ENCODE measurements at regions not wholly inside any gene's neighbourhood (a gene's known extent, or its start where the extent isn't known, plus 50 kb on each side); places are given as distances from the start of the nearest gene placed in this dataset.
A peak's percentile ranks its signal among the peaks of the same experiment; 100 is the strongest.

DNA sequence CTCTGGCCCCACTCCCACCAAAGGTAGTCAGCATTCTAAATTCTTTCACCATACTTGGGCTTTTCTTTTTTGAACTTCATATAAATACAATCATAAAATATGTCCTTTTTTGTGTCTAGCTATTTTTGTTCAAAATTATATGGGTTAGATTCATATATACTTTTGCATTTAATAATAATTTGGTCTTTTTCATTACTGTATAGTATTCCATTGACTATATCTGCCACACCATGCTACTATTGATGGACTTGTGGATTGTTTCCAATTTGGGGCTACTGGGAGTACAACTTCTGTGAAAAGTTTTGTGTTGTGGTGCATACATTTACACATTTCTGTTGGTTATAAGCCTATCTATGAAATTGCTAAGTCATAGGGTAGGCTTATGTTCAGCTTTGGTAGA lies 85.7 kb downstream of the GLUL start:
- H3K27me3 ChIP-seq, result no peaks in the 10 kb centered on the region
- H3K4me3 ChIP-seq, result no peak overlapping the region
- H3K27ac ChIP-seq, result no peak overlapping the region
- no peaks in the 10 kb centered on the region for H3K36me3 ChIP-seq
- intact Hi-C loops (cut with DNase I), result loop anchor here (10.0 kb wide), 1 partner anchor 161 kb away; no protein-coding TSS in a partner anchor
- H3K4me1 ChIP-seq, result peaks cover 20% of the 10 kb centered on the region
- DNase-seq (ENCODE audit: extremely low spot score in 2 of 2), result no peak
- TF ChIP-seq, protein P1, sequence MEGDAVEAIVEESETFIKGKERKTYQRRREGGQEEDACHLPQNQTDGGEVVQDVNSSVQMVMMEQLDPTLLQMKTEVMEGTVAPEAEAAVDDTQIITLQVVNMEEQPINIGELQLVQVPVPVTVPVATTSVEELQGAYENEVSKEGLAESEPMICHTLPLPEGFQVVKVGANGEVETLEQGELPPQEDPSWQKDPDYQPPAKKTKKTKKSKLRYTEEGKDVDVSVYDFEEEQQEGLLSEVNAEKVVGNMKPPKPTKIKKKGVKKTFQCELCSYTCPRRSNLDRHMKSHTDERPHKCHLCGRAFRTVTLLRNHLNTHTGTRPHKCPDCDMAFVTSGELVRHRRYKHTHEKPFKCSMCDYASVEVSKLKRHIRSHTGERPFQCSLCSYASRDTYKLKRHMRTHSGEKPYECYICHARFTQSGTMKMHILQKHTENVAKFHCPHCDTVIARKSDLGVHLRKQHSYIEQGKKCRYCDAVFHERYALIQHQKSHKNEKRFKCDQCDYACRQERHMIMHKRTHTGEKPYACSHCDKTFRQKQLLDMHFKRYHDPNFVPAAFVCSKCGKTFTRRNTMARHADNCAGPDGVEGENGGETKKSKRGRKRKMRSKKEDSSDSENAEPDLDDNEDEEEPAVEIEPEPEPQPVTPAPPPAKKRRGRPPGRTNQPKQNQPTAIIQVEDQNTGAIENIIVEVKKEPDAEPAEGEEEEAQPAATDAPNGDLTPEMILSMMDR (IDR thresholded peaks at IDR 0.05), result no peak
- TF ChIP-seq POLR2A (IDR thresholded peaks at IDR 0.05), result no peak
- TF ChIP-seq POLR2AphosphoS5 (IDR thresholded peaks at IDR 0.05; ENCODE audit: insufficient read depth in 1 of 2, low read depth in 1 of 2), result no peak
- no peaks in the 10 kb centered on the region for H3K9me3 ChIP-seq

GRCh38 chr1:182304627-182305026 lies 87.0 kb downstream of the GLUL start:
- Histone ChIP-seq H3K9me3 (no peaks in the 10 kb centered on the region), H3K4me3 (no peak overlapping the region), H3K27ac (no peak overlapping the region), H3K4me1 (peaks cover 29% of the 10 kb centered on the region), H3K36me3 (no peaks in the 10 kb centered on the region), H3K27me3 (no peaks in the 10 kb centered on the region)
- DNase-seq (ENCODE audit: extremely low spot score in 2 of 2), result no peak
- TF ChIP-seq POLR2AphosphoS5 (IDR thresholded peaks at IDR 0.05; ENCODE audit: insufficient read depth in 1 of 2, low read depth in 1 of 2) (no peak), POLR2A (IDR thresholded peaks at IDR 0.05) (no peak)
- intact Hi-C loops (cut with DNase I), result loop anchor here (10.0 kb wide), 1 partner anchor 160 kb away; no protein-coding TSS in a partner anchor

DNA sequence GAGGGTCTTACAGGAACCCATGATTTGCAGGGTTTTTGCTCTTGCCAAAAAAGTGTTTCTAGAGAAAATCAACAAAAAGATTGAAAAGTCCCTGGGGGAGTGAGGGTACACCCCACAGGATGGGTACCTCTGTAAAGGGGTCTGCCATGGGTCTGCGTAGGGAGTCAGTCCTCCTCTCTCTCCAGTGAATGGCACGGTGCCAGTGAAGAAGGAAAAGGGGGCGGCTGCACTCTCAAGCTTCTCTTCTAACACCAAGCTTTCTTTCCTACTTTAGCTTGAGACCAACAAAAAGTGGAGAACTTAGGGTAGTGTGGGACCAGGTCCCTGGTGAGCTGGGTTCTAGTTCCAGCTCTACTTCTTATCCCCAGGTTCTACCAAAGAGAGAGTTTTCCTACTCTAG lies 87.4 kb downstream of the GLUL start:
- peaks cover 30% of the 10 kb centered on the region for H3K4me1 ChIP-seq
- TF ChIP-seq, protein P1 (IDR thresholded peaks at IDR 0.05), result no peak
- TF ChIP-seq POLR2A (IDR thresholded peaks at IDR 0.05), result no peak
- no peak for TF ChIP-seq POLR2AphosphoS5 (IDR thresholded peaks at IDR 0.05; ENCODE audit: insufficient read depth in 1 of 2, low read depth in 1 of 2)
- H3K27ac ChIP-seq, result peak overlapping the region; percentile 13
- no peak overlapping the region for H3K4me3 ChIP-seq
- H3K9me3 ChIP-seq, result no peaks in the 10 kb centered on the region
- DNase-seq (ENCODE audit: extremely low spot score in 2 of 2), result no peak
- H3K27me3 ChIP-seq, result no peaks in the 10 kb centered on the region
- intact Hi-C loops (cut with DNase I), result loop anchor here (10.0 kb wide), 1 partner anchor 159 kb away; no protein-coding TSS in a partner anchor
- no peaks in the 10 kb centered on the region for H3K36me3 ChIP-seq

DNA sequence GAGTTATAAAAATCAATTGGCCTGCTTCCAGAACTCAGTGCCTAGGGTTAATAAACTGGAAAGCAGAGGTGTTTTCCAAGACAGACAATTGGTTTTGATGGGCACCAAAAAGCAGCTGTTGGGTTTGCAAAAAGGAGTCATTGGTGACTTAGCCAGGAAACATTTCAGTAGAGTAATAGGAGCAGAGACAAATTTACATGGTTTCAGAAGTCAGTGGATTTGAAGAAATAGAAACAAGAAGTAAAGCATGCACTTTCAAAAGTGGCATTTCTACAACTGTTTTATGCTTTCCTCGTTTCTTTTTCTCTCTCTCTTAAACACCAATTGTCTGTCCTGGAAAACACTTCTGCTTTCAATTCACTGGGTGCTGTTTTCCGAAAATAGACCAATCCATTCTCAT lies 87.8 kb downstream of the GLUL start:
- intact Hi-C loops (cut with DNase I), result loop anchor here (10.0 kb wide), 1 partner anchor 159 kb away; no protein-coding TSS in a partner anchor
- H3K4me1 ChIP-seq, result peaks cover 30% of the 10 kb centered on the region
- no peaks in the 10 kb centered on the region for H3K36me3 ChIP-seq
- no peak overlapping the region for H3K4me3 ChIP-seq
- DNase-seq (ENCODE audit: extremely low spot score in 2 of 2), result no peak
- peak overlapping the region; percentile 13 for H3K27ac ChIP-seq
- no peaks in the 10 kb centered on the region for H3K9me3 ChIP-seq
- no peaks in the 10 kb centered on the region for H3K27me3 ChIP-seq
- TF ChIP-seq POLR2A (IDR thresholded peaks at IDR 0.05), result no peak
- no peak for TF ChIP-seq POLR2AphosphoS5 (IDR thresholded peaks at IDR 0.05; ENCODE audit: insufficient read depth in 1 of 2, low read depth in 1 of 2)

DNA sequence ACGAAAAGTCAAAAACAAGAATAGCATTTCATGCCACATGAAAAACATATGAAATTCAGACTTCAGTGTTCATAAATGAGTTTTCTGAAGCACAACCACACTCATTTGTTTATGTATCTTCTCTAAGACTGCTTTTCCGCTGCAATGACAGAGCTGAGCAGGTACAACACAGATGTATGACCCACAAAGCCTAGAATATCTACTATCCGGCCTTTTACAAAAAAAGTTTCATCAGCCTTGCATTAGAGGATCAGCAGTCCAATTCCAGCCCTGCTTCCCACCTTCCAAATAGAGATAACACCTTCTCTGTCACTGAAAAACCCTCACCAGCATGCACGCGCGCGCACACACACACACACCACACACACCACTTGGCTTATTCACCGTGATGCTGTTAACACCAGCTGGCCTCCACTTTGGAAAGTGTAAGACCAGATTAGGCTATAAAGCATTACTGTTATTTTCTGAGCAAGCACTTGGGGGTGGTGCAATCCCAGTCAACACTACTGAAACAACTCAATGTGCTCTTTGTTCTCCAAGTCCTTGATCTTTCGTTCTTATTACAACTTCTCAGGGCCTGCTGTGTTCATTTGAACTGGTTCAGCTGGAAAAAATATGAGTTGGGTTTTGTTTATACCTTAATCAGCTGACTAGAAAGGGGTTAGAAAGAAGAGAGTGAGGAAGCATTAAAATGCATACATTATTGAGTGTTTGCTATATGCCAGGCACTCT lies 90.0 kb downstream of the GLUL start:
- no peak overlapping the region for H3K27ac ChIP-seq
- no peaks in the 10 kb centered on the region for H3K9me3 ChIP-seq
- intact Hi-C loops (cut with DNase I), result loop anchor here (10.0 kb wide), 1 partner anchor 157 kb away; no protein-coding TSS in a partner anchor
- no peaks in the 10 kb centered on the region for H3K36me3 ChIP-seq
- no peak for TF ChIP-seq POLR2A (IDR thresholded peaks at IDR 0.05)
- TF ChIP-seq POLR2AphosphoS5 (IDR thresholded peaks at IDR 0.05; ENCODE audit: insufficient read depth in 1 of 2, low read depth in 1 of 2), result no peak
- TF ChIP-seq, protein P1 (IDR thresholded peaks at IDR 0.05), result no peak
- H3K4me1 ChIP-seq, result peaks cover 30% of the 10 kb centered on the region
- no peaks in the 10 kb centered on the region for H3K27me3 ChIP-seq
- no peak overlapping the region for H3K4me3 ChIP-seq
- DNase-seq (ENCODE audit: extremely low spot score in 2 of 2), result no peak

GRCh38 chr1:182301026-182301436 lies 90.6 kb downstream of the GLUL start:
- Histone ChIP-seq H3K27me3 (no peaks in the 10 kb centered on the region), H3K36me3 (no peaks in the 10 kb centered on the region), H3K9me3 (no peaks in the 10 kb centered on the region), H3K4me1 (peaks cover 30% of the 10 kb centered on the region), H3K27ac (no peak overlapping the region), H3K4me3 (no peak overlapping the region)
- no peak for DNase-seq (ENCODE audit: extremely low spot score in 2 of 2)
- TF ChIP-seq POLR2A (IDR thresholded peaks at IDR 0.05), result no peak
- no peak for TF ChIP-seq POLR2AphosphoS5 (IDR thresholded peaks at IDR 0.05; ENCODE audit: insufficient read depth in 1 of 2, low read depth in 1 of 2)
- TF ChIP-seq, protein P1 (IDR thresholded peaks at IDR 0.05), result no peak
- intact Hi-C loops (cut with DNase I), result loop anchor here (10.0 kb wide), 1 partner anchor 156 kb away; no protein-coding TSS in a partner anchor

All from vagina (tissue), 2 donors.